ENCODE measurements at regions not wholly inside any gene's neighbourhood (a gene's known extent, or its start where the extent isn't known, plus 50 kb on each side); places are given as distances from the start of the nearest gene placed in this dataset.

DNA sequence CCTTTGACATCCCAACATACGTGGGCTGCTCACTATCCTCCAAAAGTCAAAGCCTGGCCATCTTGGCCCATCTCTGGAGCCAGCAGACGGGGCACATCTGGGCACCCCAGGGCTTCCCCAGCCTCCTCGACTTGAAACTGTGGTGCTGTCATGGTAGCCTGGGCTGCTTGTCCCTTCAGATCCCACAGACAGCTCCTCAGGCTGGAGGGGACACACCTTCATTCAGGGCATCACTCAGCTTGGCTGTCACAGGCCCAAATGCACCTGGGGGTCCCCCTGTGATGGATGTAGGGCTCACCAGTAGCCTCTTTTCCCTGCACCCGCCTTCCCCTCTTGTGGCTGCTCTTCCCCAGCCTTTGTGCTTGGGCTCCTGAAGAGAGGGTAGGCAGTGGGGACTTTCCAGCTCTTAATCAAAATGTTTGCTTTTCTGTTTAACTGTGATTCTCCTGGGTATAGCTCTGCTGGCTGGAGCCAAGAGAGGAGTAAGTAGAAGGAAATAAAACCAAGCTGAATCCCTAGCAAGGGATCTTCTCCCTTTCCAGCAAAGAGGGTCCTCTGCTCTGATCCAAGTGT lies 92.3 kb downstream of the GYPC start:
- no peak for ATAC-seq
- Mint-ChIP-seq H3K27me3 (peaks cover 22% of the 10 kb centered on the region), H3K27ac (no peak overlapping the region), H3K36me3 (no peaks in the 10 kb centered on the region), H3K4me3 (no peak overlapping the region), H3K9me3 (no peaks in the 10 kb centered on the region), H3K4me1 (no peaks in the 10 kb centered on the region)

DNA sequence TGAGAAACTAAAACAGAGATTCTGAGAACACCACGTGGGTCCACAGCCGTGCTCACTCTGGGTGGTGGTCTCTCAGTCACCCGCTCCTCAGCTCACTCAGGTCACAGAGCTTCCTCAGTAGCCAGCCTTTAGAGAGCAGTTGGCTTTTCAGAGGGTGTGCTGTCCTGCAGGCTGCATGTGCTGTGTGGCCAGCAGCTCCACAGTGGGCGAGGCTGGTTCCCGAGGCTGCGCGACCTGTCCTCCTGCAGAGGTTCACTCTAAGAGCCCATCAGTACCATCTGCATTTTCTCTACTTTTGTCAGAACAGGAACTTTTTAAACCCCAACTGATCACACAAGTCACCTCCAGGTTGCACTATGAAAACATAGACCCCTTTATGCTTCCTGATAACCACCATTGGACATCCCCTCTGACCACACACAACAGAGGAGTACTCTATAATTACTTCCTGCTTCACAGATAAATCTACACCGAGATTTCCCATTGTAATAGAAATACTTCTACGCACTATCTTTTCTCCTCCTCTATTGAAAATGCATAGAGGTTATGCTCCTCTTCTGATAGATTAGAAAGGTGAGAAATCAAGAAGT lies 93.1 kb downstream of the GYPC start:
- ATAC-seq: no peak
- Mint-ChIP-seq H3K27me3 (peaks cover 22% of the 10 kb centered on the region), H3K4me1 (no peaks in the 10 kb centered on the region), H3K4me3 (no peak overlapping the region), H3K36me3 (no peaks in the 10 kb centered on the region), H3K9me3 (no peaks in the 10 kb centered on the region), H3K27ac (no peak overlapping the region)

DNA sequence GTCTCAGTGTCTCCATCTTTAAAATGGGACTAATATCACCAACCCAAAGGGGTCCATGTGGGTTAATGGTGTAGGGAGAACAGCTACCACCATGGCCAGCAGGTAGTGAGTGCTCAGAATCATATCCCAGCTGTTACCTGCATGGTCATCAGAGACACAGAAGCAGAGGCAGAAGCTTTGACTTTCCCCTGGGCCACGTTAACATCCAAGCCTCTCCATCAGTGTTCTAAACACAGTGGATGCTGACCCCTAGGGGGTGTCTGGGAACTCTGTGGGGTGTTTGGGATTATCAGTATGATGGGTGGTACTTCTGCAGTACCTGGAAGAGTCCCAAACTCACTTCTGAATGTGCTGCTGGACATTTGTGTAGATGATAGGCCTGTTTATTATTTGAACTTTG lies 93.6 kb downstream of the GYPC start:
- Mint-ChIP-seq H3K27me3 (peaks cover 22% of the 10 kb centered on the region), H3K4me3 (no peak overlapping the region), H3K9me3 (no peaks in the 10 kb centered on the region), H3K36me3 (no peaks in the 10 kb centered on the region), H3K27ac (no peak overlapping the region), H3K4me1 (no peaks in the 10 kb centered on the region)
- no peak for ATAC-seq

DNA sequence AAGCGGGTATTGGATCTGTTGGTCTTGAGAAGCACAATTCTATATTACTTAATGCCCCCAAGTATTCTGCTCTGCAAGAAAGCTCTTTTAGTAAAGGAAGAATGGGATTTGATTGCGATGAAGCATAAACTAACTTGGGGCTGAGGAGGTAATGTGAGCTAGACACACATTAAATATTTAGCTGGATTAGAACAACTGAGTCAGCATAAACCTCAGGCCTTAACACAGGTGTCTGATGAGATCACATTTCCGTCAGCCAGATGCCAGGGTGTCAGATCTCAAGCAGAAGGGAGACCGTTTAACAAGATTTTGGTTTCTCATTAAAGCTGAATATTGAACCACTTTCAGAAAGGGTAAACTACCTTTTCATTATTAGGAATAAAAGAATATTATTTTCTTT lies 94.5 kb downstream of the GYPC start:
- H3K27ac Mint-ChIP-seq: no peak overlapping the region
- peaks cover 22% of the 10 kb centered on the region for H3K27me3 Mint-ChIP-seq
- H3K9me3 Mint-ChIP-seq: no peaks in the 10 kb centered on the region
- no peak for ATAC-seq
- no peaks in the 10 kb centered on the region for H3K4me1 Mint-ChIP-seq
- H3K36me3 Mint-ChIP-seq: no peaks in the 10 kb centered on the region
- H3K4me3 Mint-ChIP-seq: no peak overlapping the region

DNA sequence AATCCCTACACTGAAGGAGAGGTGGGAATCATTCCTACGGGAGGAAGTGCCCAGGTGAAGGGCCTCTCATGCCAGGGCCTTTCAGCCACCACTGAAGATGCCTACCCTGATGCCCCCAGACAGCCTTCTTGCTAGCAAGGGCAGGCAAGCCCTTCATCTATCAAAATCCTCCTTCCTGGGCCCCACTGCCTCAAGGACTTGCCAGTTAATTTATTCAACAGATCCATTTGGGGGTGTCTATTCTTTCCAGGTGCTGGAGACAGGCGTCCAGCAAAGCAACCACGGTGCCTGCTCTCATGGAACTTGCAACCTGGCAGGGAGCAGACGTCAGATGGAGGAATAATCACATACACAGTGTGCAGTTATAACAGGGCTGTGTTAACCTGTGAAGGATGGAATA lies 95.5 kb downstream of the GYPC start:
- Mint-ChIP-seq H3K27me3 (peaks cover 29% of the 10 kb centered on the region), H3K36me3 (no peaks in the 10 kb centered on the region), H3K4me1 (no peaks in the 10 kb centered on the region), H3K27ac (no peak overlapping the region), H3K9me3 (peaks cover 4% of the 10 kb centered on the region), H3K4me3 (no peak overlapping the region)
- no peak for ATAC-seq

DNA sequence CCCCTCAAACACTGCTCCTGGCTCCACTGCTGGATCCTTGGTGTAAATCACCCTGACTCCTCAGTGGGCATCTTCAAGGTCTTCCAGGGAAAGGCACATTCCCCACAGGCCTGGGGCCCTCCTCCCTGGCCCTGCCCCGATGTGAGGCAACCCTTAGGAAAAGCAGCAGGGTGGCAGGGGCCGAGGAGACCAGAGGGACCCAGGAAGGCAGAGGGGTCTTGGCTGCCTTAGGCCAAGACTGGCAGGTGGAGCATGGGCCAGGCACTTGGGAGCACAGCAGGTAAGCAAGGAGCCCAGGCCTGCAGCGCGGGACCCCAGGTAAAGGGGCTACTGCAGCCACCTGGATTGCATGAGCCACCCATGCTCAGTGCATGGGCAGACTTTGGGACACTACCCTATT lies 96.9 kb downstream of the GYPC start:
- Mint-ChIP-seq H3K4me3 (no peak overlapping the region), H3K9me3 (peaks cover 4% of the 10 kb centered on the region), H3K4me1 (no peaks in the 10 kb centered on the region), H3K27me3 (peaks cover 30% of the 10 kb centered on the region), H3K36me3 (no peaks in the 10 kb centered on the region), H3K27ac (no peak overlapping the region)
- no peak for ATAC-seq

DNA sequence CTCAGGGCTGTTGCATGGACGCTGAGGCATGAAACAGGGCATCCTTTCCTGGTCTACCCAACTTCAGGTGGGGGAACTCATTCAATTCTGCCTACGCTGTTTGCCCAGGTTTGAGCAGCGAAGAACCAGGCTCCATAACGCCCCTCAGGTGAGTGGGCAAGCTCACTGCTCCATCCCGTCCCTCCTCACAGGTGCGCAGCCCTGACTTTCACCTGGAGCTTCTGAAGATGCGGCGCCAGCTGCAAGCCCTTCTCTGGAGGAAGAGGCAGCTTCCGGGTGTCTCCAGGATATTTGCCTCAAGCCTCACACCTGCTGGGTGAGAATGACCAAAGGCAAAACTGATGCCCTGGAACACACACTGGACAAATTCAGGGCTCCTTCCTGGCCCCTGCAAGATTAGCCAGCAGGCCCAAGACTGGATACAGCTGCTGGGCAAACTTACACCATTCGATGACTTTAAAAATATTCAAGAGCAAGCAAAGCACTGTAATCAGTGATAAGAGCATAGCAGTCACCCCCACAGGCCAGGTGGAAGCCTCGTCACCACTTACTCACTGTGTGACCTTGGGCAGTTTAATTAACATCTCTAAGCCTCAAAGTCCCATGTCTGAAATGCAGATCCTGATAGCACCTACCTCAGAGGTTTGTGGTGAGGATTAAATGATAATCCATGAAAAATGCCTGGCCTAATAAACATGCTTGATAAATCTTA lies 97.7 kb downstream of the GYPC start:
- no peak overlapping the region for H3K27ac Mint-ChIP-seq
- no peaks in the 10 kb centered on the region for H3K4me1 Mint-ChIP-seq
- no peak overlapping the region for H3K4me3 Mint-ChIP-seq
- peaks cover 28% of the 10 kb centered on the region for H3K27me3 Mint-ChIP-seq
- H3K9me3 Mint-ChIP-seq: peaks cover 4% of the 10 kb centered on the region
- ATAC-seq: no peak
- H3K36me3 Mint-ChIP-seq: no peaks in the 10 kb centered on the region

DNA sequence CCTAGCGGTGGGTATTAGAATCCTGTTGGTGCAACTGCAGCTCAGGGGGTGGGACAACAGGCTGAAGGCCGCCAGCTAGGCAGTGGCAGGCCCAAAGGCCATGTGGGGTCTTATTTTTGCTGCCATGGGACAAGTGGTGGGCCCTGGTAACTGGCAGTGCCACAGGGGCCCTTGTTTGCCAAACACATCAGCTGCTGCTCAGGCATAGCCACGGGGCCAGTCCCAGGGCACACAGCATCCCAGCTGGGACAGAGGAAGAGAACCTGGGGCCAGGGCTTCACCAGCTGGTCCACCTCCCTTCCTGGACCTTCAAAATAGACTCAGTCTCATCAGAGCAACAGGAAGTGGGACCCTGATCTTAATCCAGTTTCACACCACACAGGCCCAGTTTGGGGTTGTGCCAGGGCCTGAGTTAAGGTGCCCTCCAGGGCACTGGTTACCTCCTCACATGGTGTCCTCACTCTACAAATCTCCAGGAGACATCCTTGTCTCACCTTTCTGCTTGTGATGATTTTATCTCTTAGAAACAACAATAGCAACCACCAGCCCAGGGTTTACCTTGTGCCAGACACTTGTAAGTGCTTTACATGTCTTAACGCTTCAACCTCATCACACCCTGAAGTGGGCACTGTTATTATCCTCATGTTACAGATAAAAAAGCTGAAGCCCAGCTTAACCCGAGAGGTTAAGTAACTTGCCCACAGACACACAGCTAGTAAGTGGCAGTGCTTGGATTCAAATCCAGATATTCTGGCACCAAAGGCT lies 98.5 kb downstream of the GYPC start:
- H3K4me1 Mint-ChIP-seq: no peaks in the 10 kb centered on the region
- H3K4me3 Mint-ChIP-seq: no peak overlapping the region
- H3K36me3 Mint-ChIP-seq: no peaks in the 10 kb centered on the region
- H3K9me3 Mint-ChIP-seq: peaks cover 4% of the 10 kb centered on the region
- ATAC-seq: no peak
- no peak overlapping the region for H3K27ac Mint-ChIP-seq
- peaks cover 20% of the 10 kb centered on the region for H3K27me3 Mint-ChIP-seq

DNA sequence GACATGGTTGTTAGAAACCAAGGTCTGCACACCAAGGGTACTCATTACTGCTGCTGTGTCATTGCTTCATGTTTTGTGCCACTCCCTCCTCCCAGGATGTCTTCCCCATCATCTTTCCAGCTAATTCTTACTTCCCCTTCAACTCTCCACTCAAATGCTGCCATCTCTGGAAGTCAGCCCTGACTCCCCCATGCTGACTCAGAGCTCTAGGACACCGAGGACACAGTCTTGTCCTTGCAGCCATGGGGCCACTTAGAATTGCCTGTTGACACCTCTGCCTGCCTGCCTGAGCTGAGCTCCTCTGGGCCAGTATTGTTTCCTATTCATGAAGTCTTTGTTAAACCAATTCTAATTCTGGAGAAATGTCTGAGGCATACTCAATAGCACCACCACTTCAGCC lies 100.2 kb downstream of the GYPC start:
- Mint-ChIP-seq H3K4me1 (no peaks in the 10 kb centered on the region), H3K36me3 (no peaks in the 10 kb centered on the region), H3K27ac (no peak overlapping the region), H3K27me3 (peaks cover 17% of the 10 kb centered on the region), H3K9me3 (peaks cover 4% of the 10 kb centered on the region), H3K4me3 (no peak overlapping the region)
- no peak for ATAC-seq

DNA sequence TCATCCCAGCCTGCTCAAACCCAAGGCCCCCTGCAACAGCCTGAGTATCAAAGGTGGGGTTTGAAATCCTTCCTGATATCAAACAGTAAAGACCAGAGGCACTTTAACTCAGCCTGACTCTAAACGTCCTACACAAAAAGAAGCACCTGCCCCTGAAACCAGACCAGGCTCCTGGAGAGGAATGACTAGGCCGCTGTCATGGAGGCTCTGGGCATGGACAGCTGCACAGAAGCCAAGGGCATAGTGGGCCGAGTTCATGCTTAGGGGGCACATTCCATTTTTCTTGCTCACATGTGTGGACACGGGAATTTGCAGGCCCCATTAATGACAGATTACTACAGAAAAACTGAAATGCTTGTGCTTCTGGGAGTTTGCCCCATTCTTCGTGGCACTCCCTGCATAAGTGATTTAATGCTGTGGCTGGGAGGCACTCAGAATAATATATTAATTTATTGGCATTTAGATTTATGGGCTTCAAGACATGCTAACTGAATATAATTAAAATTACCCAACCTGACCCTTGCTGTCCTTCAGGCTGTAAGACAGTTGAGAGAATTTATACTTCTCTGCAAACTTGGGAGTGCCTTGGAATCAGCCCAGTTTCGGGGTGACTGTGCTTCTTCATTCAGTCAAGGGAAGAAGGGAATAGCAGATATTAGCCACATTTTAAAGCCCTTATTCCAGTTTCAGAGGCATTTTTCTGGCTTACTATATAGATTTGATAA lies 105.5 kb downstream of the GYPC start:
- no peaks in the 10 kb centered on the region for H3K36me3 Mint-ChIP-seq
- no peaks in the 10 kb centered on the region for H3K9me3 Mint-ChIP-seq
- no peak for ATAC-seq
- no peak overlapping the region for H3K4me3 Mint-ChIP-seq
- H3K4me1 Mint-ChIP-seq: no peaks in the 10 kb centered on the region
- H3K27me3 Mint-ChIP-seq: peaks cover 24% of the 10 kb centered on the region
- H3K27ac Mint-ChIP-seq: no peak overlapping the region

DNA sequence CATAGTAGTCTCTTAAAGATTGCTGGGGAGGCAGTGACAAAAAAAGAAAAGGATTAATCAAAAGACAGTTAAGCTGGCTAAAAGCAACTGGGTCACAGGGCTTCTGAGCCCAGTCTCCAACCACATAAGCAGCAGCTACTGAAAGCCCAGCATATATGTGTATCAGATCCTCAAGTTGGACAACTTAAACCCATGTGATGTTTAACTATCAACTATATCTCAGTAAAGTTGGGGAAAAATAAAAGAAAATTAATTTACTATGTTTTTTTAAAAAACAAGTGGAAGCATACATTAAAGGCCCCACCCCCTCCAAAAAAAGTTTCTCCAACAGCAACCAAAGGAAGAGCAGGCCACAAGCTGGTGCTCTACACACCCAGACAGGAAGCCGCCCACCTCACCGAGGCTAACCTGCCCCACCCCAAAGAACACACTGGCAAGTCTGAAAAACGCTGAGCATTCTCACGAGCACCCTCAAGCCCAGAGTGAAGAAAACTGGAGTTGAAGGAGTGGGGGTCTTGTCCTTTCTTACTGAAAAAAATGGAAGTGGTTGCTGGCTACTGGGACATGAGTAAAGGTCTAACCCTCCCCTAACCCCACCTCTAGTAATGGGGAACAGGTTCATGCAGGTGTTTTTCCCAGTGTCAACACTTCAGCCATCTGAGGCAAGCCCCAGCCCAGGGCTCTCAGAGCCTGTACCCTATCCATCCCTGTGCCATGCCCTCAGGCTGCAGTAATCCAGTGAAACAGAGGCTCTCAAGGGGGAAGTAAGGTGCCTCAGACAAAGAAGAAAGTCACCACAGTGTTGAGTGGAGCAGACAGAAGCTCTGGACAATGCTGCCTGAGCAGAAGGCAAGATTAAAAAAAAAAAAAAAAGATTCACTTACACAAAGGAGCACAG lies 106.3 kb downstream of the GYPC start:
- Mint-ChIP-seq H3K9me3 (no peaks in the 10 kb centered on the region), H3K4me1 (no peaks in the 10 kb centered on the region), H3K36me3 (no peaks in the 10 kb centered on the region), H3K4me3 (no peak overlapping the region), H3K27me3 (peaks cover 28% of the 10 kb centered on the region), H3K27ac (no peak overlapping the region)
- ATAC-seq: no peak

DNA sequence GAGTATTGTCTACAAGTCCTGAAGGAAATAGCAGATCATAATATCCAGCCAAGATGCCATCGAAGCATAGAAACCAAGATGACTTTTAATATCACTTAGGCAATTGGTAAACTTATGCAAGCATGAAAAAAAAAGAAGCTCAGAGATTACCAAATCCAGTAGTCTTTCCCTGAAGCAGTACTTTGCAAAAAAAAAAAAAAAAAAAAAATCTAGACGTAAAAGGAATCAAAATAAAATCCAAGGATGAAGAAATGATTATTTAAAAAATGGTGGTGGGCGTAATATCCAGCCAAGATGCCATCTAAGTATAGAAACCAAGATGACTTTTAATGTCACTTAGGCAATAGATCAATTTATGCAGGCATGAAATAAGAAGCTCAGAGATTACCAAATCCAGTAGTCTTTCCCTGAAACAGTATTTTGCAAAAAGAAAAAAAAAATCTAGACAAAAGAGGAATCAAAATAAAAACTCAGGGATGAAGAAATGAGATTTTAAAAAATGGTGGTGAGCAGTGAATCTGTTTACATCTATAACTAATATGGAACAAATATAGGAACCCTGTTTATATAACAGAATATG lies 108.8 kb downstream of the GYPC start:
- no peaks in the 10 kb centered on the region for H3K36me3 Mint-ChIP-seq
- no peak overlapping the region for H3K27ac Mint-ChIP-seq
- H3K4me3 Mint-ChIP-seq: no peak overlapping the region
- ATAC-seq: no peak
- H3K4me1 Mint-ChIP-seq: no peaks in the 10 kb centered on the region
- H3K9me3 Mint-ChIP-seq: no peaks in the 10 kb centered on the region
- peaks cover 36% of the 10 kb centered on the region for H3K27me3 Mint-ChIP-seq

DNA sequence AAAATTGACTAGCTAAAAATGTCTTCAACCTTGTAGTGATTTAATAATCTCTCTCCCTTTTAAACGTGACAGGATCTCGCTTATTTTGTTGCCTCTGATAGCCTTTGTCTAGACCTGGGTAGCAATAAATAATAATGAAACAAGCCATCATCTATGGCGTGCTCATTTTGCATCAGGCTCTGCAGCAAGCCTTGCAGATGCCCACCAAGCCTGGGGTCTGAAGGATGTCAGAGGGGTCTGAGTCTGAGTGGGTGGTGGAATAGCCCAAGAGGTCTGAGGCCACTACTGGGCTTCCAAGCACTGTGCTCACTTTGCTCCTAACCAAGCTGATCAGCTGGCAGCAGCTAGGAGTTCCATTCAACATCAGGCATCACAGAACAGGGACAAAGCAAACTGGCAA lies 109.4 kb downstream of the GYPC start:
- Mint-ChIP-seq H3K4me3 (no peak overlapping the region), H3K27me3 (peaks cover 43% of the 10 kb centered on the region), H3K36me3 (no peaks in the 10 kb centered on the region), H3K4me1 (no peaks in the 10 kb centered on the region), H3K27ac (no peak overlapping the region), H3K9me3 (no peaks in the 10 kb centered on the region)
- no peak for ATAC-seq

DNA sequence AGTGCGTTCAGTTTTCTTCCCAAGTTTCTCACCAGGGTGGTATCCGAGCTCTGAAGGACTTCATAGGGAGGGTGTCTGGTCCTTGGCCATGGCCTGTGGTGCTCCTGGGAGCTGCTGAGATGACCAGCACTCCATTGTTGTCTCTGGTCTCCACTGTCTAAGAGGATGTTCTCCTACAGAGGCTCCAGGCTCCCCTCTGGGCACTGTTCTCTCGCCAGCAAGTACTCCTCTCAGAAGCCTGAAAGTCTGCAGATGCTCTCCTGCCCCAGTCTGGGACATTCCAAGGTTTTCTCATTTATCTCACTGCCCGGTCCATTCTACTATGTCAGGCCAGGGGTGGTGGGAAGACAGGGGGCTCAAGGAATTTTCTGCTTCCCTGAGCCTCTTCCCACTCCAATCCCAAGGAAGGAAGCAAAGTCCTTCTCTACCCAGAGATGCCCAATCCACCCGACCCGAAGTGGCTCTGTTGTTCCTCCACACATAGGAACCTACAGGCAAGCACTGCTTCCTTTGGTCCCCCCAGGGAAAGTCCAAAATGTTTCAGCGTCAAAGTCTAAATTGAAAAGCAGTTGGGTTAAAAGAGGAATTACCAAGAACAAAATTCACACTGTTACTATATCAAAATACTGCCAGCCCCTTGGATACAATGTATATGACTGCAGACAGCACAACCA lies 110.5 kb downstream of the GYPC start:
- Mint-ChIP-seq H3K4me3 (no peak overlapping the region), H3K9me3 (no peaks in the 10 kb centered on the region), H3K27ac (no peak overlapping the region), H3K27me3 (peaks cover 53% of the 10 kb centered on the region), H3K4me1 (no peaks in the 10 kb centered on the region), H3K36me3 (no peaks in the 10 kb centered on the region)
- no peak for ATAC-seq

Data from stimulated activated memory B cell treated with anti-CD40 and anti-IgM and Interleukin-4, amounts not matched to agents 10 μg/mL and 1 μg/mL and 100 μg/mL, for 72 hours (primary cell).